HG03469 (cell line): ENCODE measurements at regions not wholly inside any gene's neighbourhood (a gene's known extent, or its start where the extent isn't known, plus 50 kb on each side); places are given as distances from the start of the nearest gene placed in this dataset.

Experiments
- ATAC-seq: cut with Tn5 transposase; IDR thresholded peaks from one replicate; pipeline ENCODE4 v1.9.1; 2021; ENCODE audit warnings: mild to moderate bottlenecking, moderate library complexity, moderate number of reproducible peaks; ENCODE audit not compliant: unreplicated experiment

- no peak for ATAC-seq
Measured at GRCh38 chr5:98463676-98464075, 309.8 kb upstream of the RGMB start.

DNA sequence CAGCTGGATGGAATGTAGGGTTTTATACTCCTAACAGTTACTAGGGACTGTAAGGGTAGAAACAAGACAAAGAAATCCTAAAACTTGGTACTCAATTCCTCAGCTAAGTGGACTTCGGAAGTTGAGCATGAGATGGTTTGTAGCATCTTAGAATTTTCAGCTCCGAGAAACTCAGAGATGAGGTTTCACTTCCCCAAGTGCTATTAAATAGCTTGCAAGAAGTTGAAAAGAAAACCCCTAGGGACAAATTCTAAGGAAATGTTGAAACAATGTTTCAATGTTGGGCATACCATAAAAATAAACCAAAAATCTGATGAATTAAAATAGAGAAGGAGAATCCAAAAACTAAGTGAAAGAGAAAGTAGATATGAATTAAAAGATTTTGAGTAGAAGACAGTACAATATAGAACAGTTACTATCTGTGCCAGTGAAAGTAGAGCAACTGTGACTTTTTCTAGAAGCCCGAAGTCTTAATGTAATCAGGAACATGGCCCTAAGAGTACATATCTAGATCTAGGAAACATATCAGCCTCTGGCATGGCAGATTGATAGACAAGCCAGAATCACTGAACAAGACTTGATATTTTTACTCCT lies 308.6 kb upstream of the RGMB start:
- ATAC-seq = peak; percentile 91

DNA sequence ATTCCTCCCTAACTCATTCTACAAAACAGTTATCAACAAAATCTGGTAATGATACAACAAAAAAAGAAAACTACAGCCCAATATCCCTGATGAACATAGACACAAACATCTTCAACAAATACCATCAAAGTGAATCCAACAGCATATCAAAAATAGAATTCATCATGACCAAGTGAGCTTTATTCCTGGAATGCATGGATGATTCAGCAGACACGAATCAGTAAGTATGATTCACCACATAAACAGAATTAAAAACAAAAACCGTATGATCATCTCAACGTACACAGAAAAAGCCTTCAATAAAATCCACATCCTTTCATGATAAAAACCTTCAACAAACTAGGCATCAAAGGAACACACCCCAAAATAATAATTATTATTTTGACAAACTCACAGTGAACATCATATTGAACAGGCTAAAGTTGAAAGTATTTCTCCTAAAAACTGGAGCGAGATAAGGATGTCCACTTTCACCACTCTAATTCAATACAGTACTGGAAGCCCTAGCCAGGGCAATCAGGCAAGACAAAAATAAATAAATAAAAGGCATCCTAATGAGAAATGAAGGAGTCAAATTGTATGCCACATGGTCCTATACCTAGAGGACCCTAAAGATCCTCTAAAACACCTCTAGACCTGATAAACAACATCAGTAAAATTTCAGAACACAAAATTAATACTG lies 305.1 kb upstream of the RGMB start:
- no peak for ATAC-seq

- no peak for ATAC-seq
Measured at GRCh38 chr5:98470747-98471146, 302.7 kb upstream of the RGMB start.

GRCh38 chr5:98471458-98471857 lies 302.0 kb upstream of the RGMB start:
- ATAC-seq = no peak

- no peak for ATAC-seq
Measured at GRCh38 chr5:98474216-98474615, 299.2 kb upstream of the RGMB start.

DNA sequence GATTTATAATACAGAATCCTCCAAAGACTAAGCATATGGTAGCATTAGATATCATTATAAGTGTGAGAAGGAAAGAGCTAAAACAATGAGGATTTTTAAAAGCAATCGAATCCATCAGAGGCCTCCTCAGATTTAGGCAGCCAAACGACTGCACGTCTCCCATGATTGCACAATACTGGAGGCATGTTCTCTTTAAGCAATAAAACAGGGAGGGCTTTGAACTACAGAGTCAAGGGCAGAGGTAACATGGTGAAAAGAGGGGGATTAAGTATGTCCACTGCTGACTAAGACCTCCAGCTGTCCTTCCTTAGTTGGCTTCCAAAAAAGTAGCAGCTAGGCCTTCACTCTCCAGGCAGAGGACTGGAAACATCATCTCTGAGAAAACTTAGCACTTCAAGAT lies 298.7 kb upstream of the RGMB start:
- no peak for ATAC-seq

- ATAC-seq = no peak
Measured at GRCh38 chr5:98482321-98483300, 290.9 kb upstream of the RGMB start.

DNA sequence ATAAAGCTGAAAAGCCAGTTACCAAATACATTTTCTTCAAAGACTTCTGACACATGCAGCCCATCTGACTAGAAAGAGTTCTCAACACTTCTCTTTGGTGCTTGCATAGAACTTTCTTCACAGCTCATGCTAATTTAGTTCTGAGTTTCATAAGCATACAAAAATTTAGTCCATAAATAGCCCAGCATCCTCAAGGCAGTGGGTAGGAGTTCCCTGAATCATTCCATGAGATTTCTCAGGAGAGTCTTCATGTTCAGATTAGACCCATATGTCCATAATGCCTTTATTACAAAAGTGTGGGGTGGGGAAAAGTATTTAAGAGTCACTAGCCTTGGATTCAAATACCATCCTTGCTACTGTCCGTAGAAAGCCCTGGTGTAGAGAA lies 290.2 kb upstream of the RGMB start:
- no peak for ATAC-seq

DNA sequence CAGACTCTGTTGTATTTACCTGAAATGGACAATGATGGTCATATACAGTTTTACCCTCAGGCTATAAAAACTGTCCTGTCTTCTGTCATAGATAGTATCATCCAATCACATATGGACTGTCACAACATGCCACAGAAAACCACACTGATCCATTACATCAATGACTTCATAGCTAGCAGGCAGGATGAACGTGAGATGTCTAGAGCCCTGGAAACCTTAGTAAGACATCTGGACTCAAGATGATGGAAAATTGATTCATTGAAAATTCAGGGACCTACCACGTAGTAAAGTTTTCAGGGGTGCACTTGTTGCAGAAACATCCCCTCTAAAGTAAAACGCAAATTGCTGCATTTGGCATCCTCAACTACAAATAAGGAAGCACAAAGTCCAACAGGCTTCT lies 284.4 kb upstream of the RGMB start:
- no peak for ATAC-seq

- no peak for ATAC-seq
Measured at GRCh38 chr5:98490348-98490747, 283.1 kb upstream of the RGMB start.

- no peak for ATAC-seq
Measured at GRCh38 chr5:98492258-98492657, 281.2 kb upstream of the RGMB start.

DNA sequence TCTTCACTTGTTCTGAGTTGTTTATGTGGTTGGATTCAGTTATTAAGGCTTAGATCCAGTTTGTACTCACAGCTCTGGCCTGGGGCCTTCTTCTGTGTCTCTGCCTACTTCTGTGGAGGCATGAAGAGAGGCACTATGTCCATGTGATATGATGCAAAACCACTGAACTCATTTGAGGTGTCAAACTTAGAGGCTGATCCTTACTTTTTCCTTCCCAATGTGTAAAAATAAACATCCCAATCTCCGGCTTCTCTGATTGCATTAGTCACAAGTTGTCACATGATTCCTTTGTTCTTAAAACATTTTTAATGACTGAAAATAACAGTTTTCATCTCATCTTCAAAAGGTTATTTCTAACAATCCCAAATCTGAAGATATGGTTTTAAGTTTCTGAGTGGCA lies 276.0 kb upstream of the RGMB start:
- ATAC-seq = no peak

GRCh38 chr5:98498028-98498427 lies 275.4 kb upstream of the RGMB start:
- ATAC-seq = no peak

GRCh38 chr5:98499892-98500291 lies 273.6 kb upstream of the RGMB start:
- ATAC-seq = no peak

- no peak for ATAC-seq
Measured at GRCh38 chr5:98500811-98501210, 272.7 kb upstream of the RGMB start.

DNA sequence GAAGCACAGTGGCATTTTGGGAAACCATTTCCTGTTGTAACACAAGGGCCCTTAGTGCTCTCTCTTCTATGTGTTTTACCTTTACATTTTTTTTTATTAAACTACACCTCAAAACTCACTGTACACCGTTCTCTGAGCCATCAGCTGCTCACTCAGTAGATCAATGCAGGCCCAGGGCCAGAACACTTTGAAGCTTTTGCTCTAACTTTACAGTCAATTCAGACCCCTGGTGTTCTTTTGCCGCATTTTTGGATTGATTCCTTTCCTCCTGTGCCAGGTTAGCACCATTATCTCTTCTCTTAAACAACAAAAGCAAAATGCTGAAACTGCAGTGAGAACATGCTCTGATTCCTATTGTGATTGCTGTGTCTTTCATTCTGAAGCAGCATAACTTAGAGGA lies 269.8 kb upstream of the RGMB start:
- ATAC-seq = no peak

GRCh38 chr5:98504505-98504904 lies 269.0 kb upstream of the RGMB start:
- no peak for ATAC-seq

DNA sequence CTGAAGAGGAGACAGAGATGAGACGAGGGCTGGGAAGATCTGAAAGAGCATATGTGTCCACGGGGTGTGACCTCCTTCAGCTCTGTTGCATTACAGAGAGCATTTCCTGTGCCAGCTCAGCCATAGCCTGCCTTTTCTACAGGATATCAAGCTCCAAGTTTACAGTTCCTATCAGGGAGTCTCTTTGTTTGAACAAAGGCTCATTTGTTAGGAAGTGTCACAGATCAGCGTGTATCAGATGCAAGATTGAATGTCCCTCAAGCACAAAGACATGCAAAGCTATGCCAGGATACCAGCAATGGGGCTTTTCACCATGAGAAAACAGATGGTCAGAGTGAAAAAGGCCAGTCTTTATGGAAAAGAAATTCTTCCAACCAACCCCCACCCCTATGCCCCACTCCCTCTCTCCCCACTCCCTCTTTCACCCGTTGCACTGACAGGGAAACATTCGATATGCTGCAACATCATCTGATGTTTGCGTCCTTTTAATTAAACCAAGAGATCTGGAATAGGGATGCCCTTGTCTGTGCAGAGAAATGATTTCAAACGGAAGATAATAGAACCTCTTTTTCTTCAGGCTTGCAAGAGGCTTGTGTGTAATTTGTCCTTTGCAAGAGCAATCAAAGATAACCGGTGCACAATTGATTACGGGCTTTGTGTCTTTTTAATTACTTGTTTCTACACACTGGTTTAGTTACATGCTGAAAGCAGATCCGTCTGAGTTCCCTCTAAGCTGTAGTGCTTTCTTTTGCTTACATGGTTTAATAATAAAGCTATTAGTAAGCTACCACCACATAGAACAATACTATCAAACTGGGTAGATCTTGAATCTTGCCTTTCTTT lies 263.1 kb upstream of the RGMB start:
- no peak for ATAC-seq

- ATAC-seq = no peak
Measured at GRCh38 chr5:98513380-98513779, 260.1 kb upstream of the RGMB start.

- ATAC-seq = no peak
Measured at GRCh38 chr5:98514215-98514614, 259.2 kb upstream of the RGMB start.
